ENCODE measurements at regions not wholly inside any gene's neighbourhood (a gene's known extent, or its start where the extent isn't known, plus 50 kb on each side); places are given as distances from the start of the nearest gene placed in this dataset.

DNA sequence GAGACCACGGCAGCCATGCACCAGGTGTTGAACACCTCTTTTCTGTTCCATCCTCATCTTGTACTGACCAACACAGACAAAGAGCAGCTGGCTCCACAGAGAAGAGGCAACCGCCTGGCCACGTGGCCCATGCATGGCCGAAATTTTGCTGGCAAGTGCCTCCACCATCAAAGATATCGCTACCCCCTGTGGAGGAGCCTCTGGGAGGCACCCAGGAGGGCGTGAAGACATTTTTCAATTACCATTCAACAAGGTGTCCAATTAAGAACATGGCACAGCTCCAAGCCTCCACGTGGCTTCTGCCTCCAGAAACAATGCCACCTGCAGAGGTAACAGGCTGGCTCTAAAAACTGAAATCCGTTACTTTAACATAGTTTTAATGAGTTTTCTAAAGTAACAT, 54.4 kb upstream of the CKS2 start:
- TF ChIP-seq CTCF (IDR thresholded peaks at IDR 0.05; ENCODE audit: insufficient read depth, low read length, missing control alignments): no peak
- no peak for DNase-seq (ENCODE audit: low read depth, low spot score)
- CTCF ChIA-PET: no interaction called here
- no peak overlapping the region for H3K4me3 ChIP-seq (ENCODE audit: low read depth, low read length)
- POLR2A ChIA-PET: no interaction called here

- H3K4me3 ChIP-seq (ENCODE audit: low read depth, low read length): no peak overlapping the region
- POLR2A ChIA-PET: no interaction called here
- DNase-seq (ENCODE audit: low read depth, low spot score): no peak
- CTCF ChIA-PET: no interaction called here
- TF ChIP-seq CTCF (IDR thresholded peaks at IDR 0.05; ENCODE audit: insufficient read depth, low read length, missing control alignments): no peak
Observed at GRCh38 chr9:89260525-89260924, 50.5 kb upstream of the CKS2 start.

Data from AG04449 (cell line).